ENCODE measurements at regions not wholly inside any gene's neighbourhood (a gene's known extent, or its start where the extent isn't known, plus 50 kb on each side); places are given as distances from the start of the nearest gene placed in this dataset.

DNA sequence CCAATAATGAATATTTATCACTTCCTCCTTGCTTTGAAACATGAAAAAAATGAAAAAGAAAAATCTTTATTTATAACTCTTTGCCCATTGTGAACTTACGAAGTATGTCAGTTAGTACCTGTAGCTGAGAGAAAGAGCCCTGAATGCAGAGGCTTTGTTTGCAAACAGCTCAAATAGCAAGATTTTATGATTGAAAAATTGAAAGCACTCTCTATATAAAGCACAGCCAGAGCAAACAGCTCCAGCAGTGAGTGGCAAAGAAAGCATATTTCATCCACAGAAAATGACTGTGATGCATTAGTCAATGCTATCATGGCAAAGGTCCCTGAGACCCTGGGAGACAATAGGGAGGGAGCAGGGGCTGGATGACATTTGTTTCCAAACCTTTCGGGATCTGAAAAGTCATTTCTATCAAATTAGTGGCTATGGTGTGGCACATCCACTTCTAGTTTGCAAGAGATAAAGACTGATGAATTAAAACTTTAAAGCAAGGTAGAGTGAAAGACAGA, 576.1 kb downstream of the OTOL1 start:
- no peak overlapping the region for H2BK15ac ChIP-seq (ENCODE audit: low read depth, low read length)
- H3K9ac ChIP-seq (ENCODE audit: extremely low read depth, insufficient read length, low read length), result no peak overlapping the region
- WGBS (ENCODE audit: extremely low coverage, insufficient read length, low lambda C conversion rate), result no CpG with 5 or more reads among the region's 2 CpGs
- no peak overlapping the region for H4K91ac ChIP-seq (ENCODE audit: insufficient read length, low read depth, low read length)
- H3K27ac Mint-ChIP-seq, result no peak overlapping the region
- H2BK12ac ChIP-seq (ENCODE audit: insufficient read length, low read depth, low read length), result no peak overlapping the region
- no peaks in the 10 kb centered on the region for H3K4me1 ChIP-seq (ENCODE audit: insufficient read depth, low read length)
- H3K79me2 ChIP-seq (ENCODE audit: insufficient read depth, low read length), result no peaks in the 10 kb centered on the region
- H3K4me3 Mint-ChIP-seq, result no peak overlapping the region
- no peak overlapping the region for H2BK5ac ChIP-seq (ENCODE audit: insufficient read length, low read length)
- H4K8ac ChIP-seq (replicated peaks; ENCODE audit: insufficient read length, low read depth, low read length), result no peak overlapping the region
- no peaks in the 10 kb centered on the region for H3K9me3 ChIP-seq (ENCODE audit: control insufficient read depth, low read depth, low read length)
- no peaks in the 10 kb centered on the region for H3K79me1 ChIP-seq (ENCODE audit: insufficient read depth, low read depth, low read length, poor library complexity, severe bottlenecking)
- no peaks in the 10 kb centered on the region for H4K20me1 ChIP-seq (ENCODE audit: control insufficient read depth, insufficient read depth, insufficient read length)
- TF ChIP-seq, protein P1, sequence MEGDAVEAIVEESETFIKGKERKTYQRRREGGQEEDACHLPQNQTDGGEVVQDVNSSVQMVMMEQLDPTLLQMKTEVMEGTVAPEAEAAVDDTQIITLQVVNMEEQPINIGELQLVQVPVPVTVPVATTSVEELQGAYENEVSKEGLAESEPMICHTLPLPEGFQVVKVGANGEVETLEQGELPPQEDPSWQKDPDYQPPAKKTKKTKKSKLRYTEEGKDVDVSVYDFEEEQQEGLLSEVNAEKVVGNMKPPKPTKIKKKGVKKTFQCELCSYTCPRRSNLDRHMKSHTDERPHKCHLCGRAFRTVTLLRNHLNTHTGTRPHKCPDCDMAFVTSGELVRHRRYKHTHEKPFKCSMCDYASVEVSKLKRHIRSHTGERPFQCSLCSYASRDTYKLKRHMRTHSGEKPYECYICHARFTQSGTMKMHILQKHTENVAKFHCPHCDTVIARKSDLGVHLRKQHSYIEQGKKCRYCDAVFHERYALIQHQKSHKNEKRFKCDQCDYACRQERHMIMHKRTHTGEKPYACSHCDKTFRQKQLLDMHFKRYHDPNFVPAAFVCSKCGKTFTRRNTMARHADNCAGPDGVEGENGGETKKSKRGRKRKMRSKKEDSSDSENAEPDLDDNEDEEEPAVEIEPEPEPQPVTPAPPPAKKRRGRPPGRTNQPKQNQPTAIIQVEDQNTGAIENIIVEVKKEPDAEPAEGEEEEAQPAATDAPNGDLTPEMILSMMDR (conservative IDR thresholded peaks at IDR 0.05), result no peak
- H3K56ac ChIP-seq (ENCODE audit: insufficient read length, low read depth, low read length), result no peak overlapping the region
- no peak overlapping the region for H3K14ac ChIP-seq (ENCODE audit: insufficient read depth, low read length)
- H2AFZ ChIP-seq (ENCODE audit: low read length), result no peak overlapping the region
- H3K9me3 Mint-ChIP-seq, result no peaks in the 10 kb centered on the region; a peak in 1 of 5 replicates
- H3K4me1 Mint-ChIP-seq, result peaks cover 0 to 2% of the 10 kb centered on the region in 2 experiments; a peak in 1 of 4 replicates
- no peak overlapping the region for H2BK120ac ChIP-seq (ENCODE audit: low read depth, low read length, poor library complexity, severe bottlenecking)
- no peak overlapping the region for H3T11ph ChIP-seq (ENCODE audit: low read length)
- no peak overlapping the region for H3K23ac ChIP-seq (ENCODE audit: insufficient read length, low read depth, low read length)
- H2AK5ac ChIP-seq (ENCODE audit: insufficient read length, low read length), result no peak overlapping the region
- no peaks in the 10 kb centered on the region for H3K27me3 Mint-ChIP-seq (ENCODE audit: low read depth)
- no peak overlapping the region for H3K27ac ChIP-seq (ENCODE audit: insufficient read length, low read depth, low read length)
- no peak for DNase-seq
- no peak overlapping the region for H4K5ac ChIP-seq (ENCODE audit: insufficient read length, low read depth, low read length)
- no peak overlapping the region for H3K4ac ChIP-seq (ENCODE audit: low read depth, low read length)
- H3K36me3 Mint-ChIP-seq (ENCODE audit: insufficient read depth in 1 of 3, low read depth in 3 of 3), result no peaks in the 10 kb centered on the region
- H2BK20ac ChIP-seq (ENCODE audit: low read depth, low read length, poor library complexity, severe bottlenecking), result no peak overlapping the region
- H3K27me3 ChIP-seq (ENCODE audit: insufficient read depth, low read length), result no peaks in the 10 kb centered on the region
- no peak overlapping the region for H3K4me2 ChIP-seq (ENCODE audit: insufficient read depth, insufficient read length, low read length)
- H3K18ac ChIP-seq (ENCODE audit: insufficient read length, low read depth, low read length), result no peak overlapping the region
- no peaks in the 10 kb centered on the region for H3K23me2 ChIP-seq (ENCODE audit: insufficient read length, low read depth, low read length, poor library complexity, severe bottlenecking)

Measured in H9 (cell line).